Pancreas (tissue), 10 donors: ENCODE measurements at regions not wholly inside any gene's neighbourhood (a gene's known extent, or its start where the extent isn't known, plus 50 kb on each side); places are given as distances from the start of the nearest gene placed in this dataset.

Source experiments
- ATAC-seq, 4 donors: fragments of 200-7000 bp; cut with Tn5 transposase; one replicate each; pipeline versions ENCODE4 v1.8.0 to v1.9.1; 2020; ENCODE audit warnings: mild to moderate bottlenecking in 4 of 4, moderate library complexity in 4 of 4
- DNase-seq, 6 donors: peaks; one replicate each; pipeline ENCODE4 v3.0.0-alpha.2; 2020
- FAIRE-seq: peaks from 2 replicates; lab custom pipeline; 2012; peaks lifted over from hg19 to GRCh38; lab: Jason Lieb, UNC
- H3K27ac ChIP-seq, 4 donors: fragments of 200-600 bp; sonication (generic); 1 replicate in 3 of 4; 2 replicates in 1 of 4; pipeline versions ENCODE4 v1.5.0 to v1.8.0; 2020
- H3K27me3 ChIP-seq, 4 donors: fragments of 200-600 bp; one replicate each; pipeline ENCODE4 v1.8.0; 2021
- H3K36me3 ChIP-seq, 3 donors: fragments of 200-600 bp; sonication (generic) in 1 of 3; one replicate each; pipeline versions ENCODE4 v1.5.0 to v1.8.0; 2020 to 2021
- H3K4me1 ChIP-seq, 3 donors: fragments of 200-600 bp; one replicate each; pipeline ENCODE4 v1.8.0; 2021
- H3K4me3 ChIP-seq, 4 donors: fragments of 200-600 bp; sonication (generic) in 2 of 4; one replicate each; pipeline versions ENCODE4 v1.5.0 to v1.8.0; 2020 to 2021
- H3K9me3 ChIP-seq, 4 donors: fragments of 200-600 bp; one replicate each; pipeline ENCODE4 v1.8.0; 2021
- CTCF ChIP-seq, 4 donors: fragments of 200-600 bp; sonication (generic) in 3 of 4; IDR thresholded peaks; one replicate each; pipeline versions ENCODE4 v1.5.0 to v1.8.0; 2021; ENCODE audit warnings: antibody characterized with exemption in 4 of 4
- WGBS, 2 donors: extraction: QIAGEN DNeasy Blood & Tissue Kit; methylation state at CpG; one replicate each; pipeline ENCODE4 v1.1.7; 2013; 5-methylcytosine and 5-hydroxymethylcytosine counted together
- intact Hi-C, 3 donors: fragments of 100-400 bp; cut with DNase I; formaldehyde crosslinking; loops; one replicate each; pipeline versions ENCODE4 v1.11.1 to v1.14.2; 2022
- donor health status: healthy with polysubstance abuse.
- donor health status: DM: no; HTN: no; CAD: no; lungs with moderate emphysema.
- donor health status: DM: no; HTN: no; CAD: no.
- donor health status: control.
- donor health status: control.
- donor health status: Bipolar disorder and iron deficiency.
- donor health status: DM: yes; HTN: yes; CAD: no.
- donor health status: DM: no; HTN: no; CAD: no.
- donor health status: DM: no; HTN: no; CAD: no.
- donor health status: DM: yes; HTN: yes; CAD: no.

DNA sequence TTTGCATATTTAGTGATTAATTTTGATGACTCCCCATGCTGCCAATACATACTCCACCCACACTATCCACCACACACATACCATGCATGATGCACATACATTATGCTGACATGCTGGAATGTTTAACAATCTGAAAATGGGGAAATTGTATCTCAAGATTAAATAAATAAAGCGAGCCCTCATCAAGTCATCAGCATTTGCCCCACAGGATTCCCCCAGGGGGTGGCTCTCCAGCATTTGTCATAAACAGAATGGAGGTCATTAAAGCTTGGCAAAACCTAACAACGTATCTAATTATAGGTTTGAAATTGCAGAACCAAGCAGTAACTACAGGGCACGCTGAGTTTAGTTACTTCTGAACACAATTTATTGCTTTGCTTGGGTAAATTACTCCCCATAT is 141.2 kb upstream of the TACR1 start:
- FAIRE-seq: no peak
- intact Hi-C loops: no loop called here

DNA sequence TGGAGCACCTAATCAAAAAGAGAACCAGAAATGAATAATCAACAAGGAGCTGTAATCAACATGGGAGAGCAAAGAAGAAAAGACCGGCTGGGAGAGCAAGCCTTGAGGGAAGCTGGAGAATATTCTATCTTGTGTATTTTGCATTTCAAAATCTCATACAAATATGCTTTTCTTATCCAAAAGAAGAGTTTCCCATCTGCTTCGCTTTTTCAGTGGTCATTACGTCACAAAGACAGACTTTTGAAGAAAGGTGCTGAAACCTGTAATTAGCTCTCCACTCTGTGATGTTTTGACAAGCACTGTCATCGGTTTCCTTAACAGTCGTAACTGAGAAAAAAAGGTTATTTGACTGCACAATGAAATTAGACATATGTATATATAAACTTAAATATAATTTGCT is 139.1 kb upstream of the TACR1 start:
- no peak overlapping the region for H3K27ac ChIP-seq
- no peaks in the 10 kb centered on the region for H3K36me3 ChIP-seq
- no peaks in the 10 kb centered on the region for H3K4me1 ChIP-seq
- H3K27me3 ChIP-seq: peaks cover 0 to 7% (median 0%) of the 10 kb centered on the region in 4 donors
- H3K4me3 ChIP-seq: no peak overlapping the region
- FAIRE-seq: no peak
- WGBS, 2 donors: 71 to 82% methylated on average over 5 of the region's 5 CpGs
- no peak for TF ChIP-seq CTCF (IDR thresholded peaks at IDR 0.05)
- intact Hi-C loops: no loop called here
- ATAC-seq: no peak
- H3K9me3 ChIP-seq: no peaks in the 10 kb centered on the region
- DNase-seq: no peak

More for the DNA sequence above, 141.2 kb upstream of the TACR1 start:
- 77 to 86% methylated on average over 3 of the region's 3 CpGs for WGBS, 2 donors
- H3K27ac ChIP-seq: no peak overlapping the region
- H3K27me3 ChIP-seq: peaks cover 0 to 7% (median 0%) of the 10 kb centered on the region in 4 donors
- no peak for TF ChIP-seq CTCF (IDR thresholded peaks at IDR 0.05)
- H3K9me3 ChIP-seq: no peaks in the 10 kb centered on the region
- H3K4me1 ChIP-seq: no peaks in the 10 kb centered on the region
- ATAC-seq (no peak), DNase-seq (no peak)
- no peak overlapping the region for H3K4me3 ChIP-seq
- no peaks in the 10 kb centered on the region for H3K36me3 ChIP-seq

DNA sequence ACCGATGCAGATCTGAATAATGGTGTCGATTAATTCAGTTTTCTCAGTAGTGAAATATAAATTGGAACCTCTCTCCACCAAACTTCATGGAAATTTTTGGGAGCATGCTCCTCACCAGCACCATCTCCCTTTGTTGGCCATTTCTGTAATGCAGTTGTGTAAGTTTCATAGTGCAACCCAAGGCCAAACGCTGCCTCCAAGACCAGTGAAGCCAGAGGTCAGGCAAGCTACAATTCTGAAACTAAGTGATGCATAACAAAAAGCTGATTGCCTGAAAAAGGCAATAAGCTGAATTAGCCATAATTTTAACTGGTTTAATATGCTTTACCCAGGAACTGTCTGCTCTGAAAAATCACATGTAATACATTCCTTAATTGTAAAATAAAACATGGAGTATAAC is 138.3 kb upstream of the TACR1 start:
- Histone ChIP-seq H3K27me3 (peaks cover 0 to 7% (median 0%) of the 10 kb centered on the region in 4 donors), H3K36me3 (no peaks in the 10 kb centered on the region), H3K4me3 (no peak overlapping the region), H3K4me1 (no peaks in the 10 kb centered on the region), H3K9me3 (no peaks in the 10 kb centered on the region), H3K27ac (no peak overlapping the region)
- WGBS, 2 donors: 87 to 93% methylated on average over 3 of the region's 3 CpGs
- TF ChIP-seq CTCF (IDR thresholded peaks at IDR 0.05): no peak
- DNase-seq (no peak), FAIRE-seq (no peak), ATAC-seq (no peak)
- intact Hi-C loops: no loop called here

- Histone ChIP-seq H3K9me3 (no peaks in the 10 kb centered on the region), H3K27ac (no peak overlapping the region), H3K36me3 (no peaks in the 10 kb centered on the region), H3K4me3 (no peak overlapping the region), H3K27me3 (peaks cover 0 to 7% (median 0%) of the 10 kb centered on the region in 4 donors), H3K4me1 (no peaks in the 10 kb centered on the region)
- no peak for FAIRE-seq
- DNase-seq: no peak
- ATAC-seq: no peak
- intact Hi-C loops: no loop called here
- TF ChIP-seq CTCF (IDR thresholded peaks at IDR 0.05): no peak
- WGBS, 2 donors: 53 to 59% methylated on average over 5 of the region's 5 CpGs
These were observed 137.7 kb upstream of the TACR1 start for GRCh38 chr2:75337016-75337415.

- peaks cover 0 to 6% (median 0%) of the 10 kb centered on the region in 4 donors for H3K27me3 ChIP-seq
- ATAC-seq (no peak), FAIRE-seq (no peak), DNase-seq (no peak)
- WGBS, 2 donors: 62 to 70% methylated on average over 3 of the region's 3 CpGs
- H3K9me3 ChIP-seq: no peaks in the 10 kb centered on the region
- no peak overlapping the region for H3K4me3 ChIP-seq
- intact Hi-C loops: no loop called here
- TF ChIP-seq CTCF (IDR thresholded peaks at IDR 0.05): no peak
- H3K36me3 ChIP-seq: no peaks in the 10 kb centered on the region
- no peak overlapping the region for H3K27ac ChIP-seq
- H3K4me1 ChIP-seq: no peaks in the 10 kb centered on the region
These were observed 137.1 kb upstream of the TACR1 start for GRCh38 chr2:75336451-75336850.
